ENCODE measurements at regions not wholly inside any gene's neighbourhood (a gene's known extent, or its start where the extent isn't known, plus 50 kb on each side); places are given as distances from the start of the nearest gene placed in this dataset.

- Histone ChIP-seq H3K27ac (ENCODE audit: low read depth in 2 of 2, low read length in 1 of 2) (no peak overlapping the region), H3F3A (replicated peaks; ENCODE audit: insufficient read depth) (peaks cover 35% of the 10 kb centered on the region), H3K36me3 (replicated peaks in 1 of 2; ENCODE audit: control insufficient read depth in 1 of 2, insufficient read depth in 2 of 2, low read length in 1 of 2) (no peaks in the 10 kb centered on the region), H3K79me2 (ENCODE audit: insufficient read depth) (no peaks in the 10 kb centered on the region), H3K4me1 (ENCODE audit: control insufficient read depth in 1 of 2, insufficient read depth in 2 of 2, low read depth in 1 of 2, low read length in 1 of 2) (peaks cover 2 to 28% of the 10 kb centered on the region in 2 experiments; a peak in 3 of 4 replicates), H3K4me3 (ENCODE audit: low read depth in 2 of 2, low read length in 1 of 2) (no peak overlapping the region), H2AFZ (ENCODE audit: low read depth) (no peak overlapping the region), H4K20me1 (ENCODE audit: insufficient read depth) (no peaks in the 10 kb centered on the region), H3K4me2 (no peak overlapping the region), H3K27me3 (ENCODE audit: insufficient read depth) (no peaks in the 10 kb centered on the region), H3K9ac (no peak overlapping the region), H3K9me3 (no peaks in the 10 kb centered on the region), H3K9me2 (no peaks in the 10 kb centered on the region)
- TF ChIP-seq RFX5 (IDR thresholded peaks at IDR 0.05; ENCODE audit: low read length) (no peak), GATA2 (CRISPR knock-in tag; IDR thresholded peaks at IDR 0.05) (no peak), FOXJ3 (CRISPR knock-in tag; IDR thresholded peaks at IDR 0.05) (no peak), CTCF (IDR thresholded peaks at IDR 0.05) (no peak), EP300 (IDR thresholded peaks at IDR 0.05; ENCODE audit: borderline replicate concordance in 1 of 2, low read depth in 1 of 2, low read length in 1 of 2) (no peak), USF1 (IDR thresholded peaks at IDR 0.05; ENCODE audit: borderline replicate concordance, low read depth) (no peak), ELF1 (IDR thresholded peaks at IDR 0.05) (no peak), RAD21 (IDR thresholded peaks at IDR 0.05; ENCODE audit: low read length) (no peak), TCF12 (IDR thresholded peaks at IDR 0.05) (no peak), NRF1 (IDR thresholded peaks at IDR 0.05; ENCODE audit: low read depth, low read length) (no peak), FOXM1 (IDR thresholded peaks at IDR 0.05; ENCODE audit: low read depth) (no peak), YY1 (IDR thresholded peaks at IDR 0.05; ENCODE audit: low read depth) (no peak), SIN3A (IDR thresholded peaks at IDR 0.05; ENCODE audit: borderline replicate concordance, low read depth, low read length) (no peak), NFIC (IDR thresholded peaks at IDR 0.05; ENCODE audit: borderline replicate concordance) (no peak), GABPA (IDR thresholded peaks at IDR 0.05; ENCODE audit: low read depth) (no peak), POLR2AphosphoS5 (IDR thresholded peaks at IDR 0.05; ENCODE audit: low read depth, low read length) (no peak)
- TF ChIP-seq, protein P1, sequence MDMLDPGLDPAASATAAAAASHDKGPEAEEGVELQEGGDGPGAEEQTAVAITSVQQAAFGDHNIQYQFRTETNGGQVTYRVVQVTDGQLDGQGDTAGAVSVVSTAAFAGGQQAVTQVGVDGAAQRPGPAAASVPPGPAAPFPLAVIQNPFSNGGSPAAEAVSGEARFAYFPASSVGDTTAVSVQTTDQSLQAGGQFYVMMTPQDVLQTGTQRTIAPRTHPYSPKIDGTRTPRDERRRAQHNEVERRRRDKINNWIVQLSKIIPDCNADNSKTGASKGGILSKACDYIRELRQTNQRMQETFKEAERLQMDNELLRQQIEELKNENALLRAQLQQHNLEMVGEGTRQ (IDR thresholded peaks at IDR 0.05; ENCODE audit: borderline replicate concordance, low read depth, low read length), result no peak
- TF ChIP-seq, protein P2, sequence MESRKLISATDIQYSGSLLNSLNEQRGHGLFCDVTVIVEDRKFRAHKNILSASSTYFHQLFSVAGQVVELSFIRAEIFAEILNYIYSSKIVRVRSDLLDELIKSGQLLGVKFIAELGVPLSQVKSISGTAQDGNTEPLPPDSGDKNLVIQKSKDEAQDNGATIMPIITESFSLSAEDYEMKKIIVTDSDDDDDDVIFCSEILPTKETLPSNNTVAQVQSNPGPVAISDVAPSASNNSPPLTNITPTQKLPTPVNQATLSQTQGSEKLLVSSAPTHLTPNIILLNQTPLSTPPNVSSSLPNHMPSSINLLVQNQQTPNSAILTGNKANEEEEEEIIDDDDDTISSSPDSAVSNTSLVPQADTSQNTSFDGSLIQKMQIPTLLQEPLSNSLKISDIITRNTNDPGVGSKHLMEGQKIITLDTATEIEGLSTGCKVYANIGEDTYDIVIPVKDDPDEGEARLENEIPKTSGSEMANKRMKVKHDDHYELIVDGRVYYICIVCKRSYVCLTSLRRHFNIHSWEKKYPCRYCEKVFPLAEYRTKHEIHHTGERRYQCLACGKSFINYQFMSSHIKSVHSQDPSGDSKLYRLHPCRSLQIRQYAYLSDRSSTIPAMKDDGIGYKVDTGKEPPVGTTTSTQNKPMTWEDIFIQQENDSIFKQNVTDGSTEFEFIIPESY (IDR thresholded peaks at IDR 0.05; ENCODE audit: borderline replicate concordance, low read depth), result no peak
- WGBS (ENCODE audit: low lambda C conversion rate), result 93% methylated on average over 10 of the region's 10 CpGs
- ChIA-PET POLR2A (no interaction called here), CTCF (no interaction called here)
- DNase-seq, result no peak
These were observed 298.9 kb upstream of the PITRM1 start for GRCh38 chr10:3471472-3471871.

All from SK-N-SH (cell line).